NCI-H2227 treated with DMSO at 0.1 percent for 48 hours (cell line): ENCODE measurements at regions not wholly inside any gene's neighbourhood (a gene's known extent, or its start where the extent isn't known, plus 50 kb on each side); places are given as distances from the start of the nearest gene placed in this dataset.

ENCODE experiments used
- DNase-seq: peaks from one replicate; lab custom pipeline; 2025; lab: John Stamatoyannopoulos, UW

DNA sequence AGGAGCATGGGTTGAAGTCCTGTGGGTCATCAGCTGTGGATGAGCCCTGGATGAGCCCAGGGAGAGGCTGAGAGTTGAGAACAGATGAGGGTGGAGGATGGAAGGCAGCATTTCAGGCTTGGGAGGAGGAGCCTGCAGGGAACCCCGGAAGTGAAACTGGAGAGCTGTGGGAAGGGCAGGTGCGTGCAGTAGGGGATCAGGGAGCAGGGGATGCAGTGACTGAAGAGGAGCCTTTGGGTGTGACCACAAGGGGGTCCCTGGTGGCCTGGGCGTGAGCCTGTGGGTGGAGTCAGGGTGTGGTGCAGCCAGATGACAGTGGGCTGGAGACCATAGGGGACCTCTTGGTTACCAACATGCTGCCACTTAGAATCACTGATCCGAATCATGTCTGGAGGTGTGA is 115.5 kb downstream of the PAPOLA start:
- DNase-seq = no peak

DNA sequence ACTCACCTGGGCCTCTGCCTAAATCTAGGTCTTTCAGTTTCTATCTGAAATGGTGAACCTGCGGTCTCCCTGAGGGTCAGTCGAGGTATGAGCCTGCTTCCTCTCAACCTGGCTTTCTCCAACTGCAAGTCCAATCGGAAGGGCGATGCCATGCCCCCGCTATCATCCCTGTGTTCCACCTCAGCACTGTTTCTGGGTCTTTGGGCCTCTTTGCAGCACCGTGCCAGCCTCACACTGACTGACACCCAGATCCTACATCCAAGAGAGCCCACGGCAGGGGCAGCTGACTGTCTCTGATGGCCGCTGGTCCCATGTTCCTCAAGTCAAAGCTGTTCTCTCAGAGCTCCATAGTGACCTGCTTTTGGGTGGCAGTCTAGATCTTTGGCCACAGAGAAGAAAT is 120.7 kb downstream of the PAPOLA start:
- no peak for DNase-seq

DNA sequence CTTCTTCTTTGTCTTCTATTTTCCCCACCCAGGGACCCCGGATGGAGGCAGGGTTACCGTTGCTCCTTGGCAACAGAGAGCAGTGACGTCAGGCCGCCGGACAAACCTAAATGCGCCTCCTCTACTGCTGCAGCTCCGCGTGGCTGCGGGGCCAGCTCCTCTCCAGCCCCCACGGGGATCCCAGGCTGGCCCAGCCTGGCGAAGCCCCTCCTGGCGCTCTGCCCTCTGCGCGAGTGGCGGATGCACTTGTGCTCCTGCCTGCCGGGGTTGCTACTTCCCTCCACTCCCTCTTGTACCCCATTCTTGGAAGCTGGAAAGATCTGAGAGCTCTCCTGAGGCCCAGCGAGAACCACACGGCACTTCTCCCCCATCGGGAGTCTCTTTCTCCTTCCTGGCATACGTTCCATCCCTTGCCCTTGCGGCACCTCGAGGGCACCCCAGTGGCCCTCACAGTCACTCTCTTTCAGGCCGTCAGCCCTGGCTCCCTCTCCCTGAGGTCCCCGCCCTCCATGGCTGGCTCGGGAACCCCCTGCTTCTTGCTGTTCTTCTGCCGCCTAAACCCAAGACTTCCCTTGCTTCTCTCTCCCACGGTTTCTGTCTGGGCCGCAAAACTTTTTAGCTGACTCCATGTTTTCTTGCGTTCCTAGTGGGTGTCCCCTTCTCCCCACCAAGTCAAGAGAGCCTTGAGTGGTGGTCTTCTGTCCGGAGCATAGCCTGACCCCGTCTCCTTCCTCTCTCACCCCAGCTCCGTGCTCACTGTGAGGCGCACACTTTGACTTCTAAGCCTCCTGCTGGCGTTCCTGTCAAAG is 121.7 kb downstream of the PAPOLA start:
- DNase-seq = no peak

DNA sequence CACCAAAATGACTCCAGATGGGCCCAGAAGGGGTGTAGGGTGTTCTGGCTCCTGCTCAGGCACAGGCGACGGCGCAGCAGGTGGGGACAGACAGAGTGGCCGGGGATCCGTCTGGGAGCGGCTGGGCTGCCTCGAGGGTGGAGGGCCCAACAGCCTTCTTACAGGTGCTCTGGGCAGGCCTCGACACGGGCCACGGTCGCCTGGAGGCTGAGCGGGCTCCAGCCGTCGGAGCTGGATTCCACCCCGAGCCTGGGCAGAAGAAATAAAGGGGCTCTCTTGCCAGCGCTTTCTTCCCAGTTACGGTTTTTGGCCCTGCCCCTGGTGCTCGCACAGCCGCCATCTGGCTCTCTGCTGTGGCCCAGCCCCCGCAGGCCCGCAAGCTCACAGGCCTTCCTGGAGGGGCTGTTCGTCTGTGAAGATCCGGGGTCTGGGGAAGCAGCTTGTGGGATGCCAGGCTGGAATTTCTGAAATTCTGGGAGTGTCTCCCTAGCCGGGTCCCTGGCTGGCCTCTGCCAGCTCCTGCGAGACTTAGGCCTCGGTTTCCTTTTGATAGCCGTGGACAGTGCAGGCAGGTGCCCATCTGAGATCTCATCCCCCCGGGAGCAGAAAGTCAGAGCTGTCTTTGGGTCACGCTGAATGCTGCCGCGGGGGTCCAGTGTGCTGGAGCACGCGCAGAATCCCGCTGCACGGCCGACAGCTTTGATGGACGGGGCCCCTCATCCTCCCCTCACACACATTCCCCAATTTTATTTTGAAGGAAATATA is 122.7 kb downstream of the PAPOLA start:
- DNase-seq = no peak

DNA sequence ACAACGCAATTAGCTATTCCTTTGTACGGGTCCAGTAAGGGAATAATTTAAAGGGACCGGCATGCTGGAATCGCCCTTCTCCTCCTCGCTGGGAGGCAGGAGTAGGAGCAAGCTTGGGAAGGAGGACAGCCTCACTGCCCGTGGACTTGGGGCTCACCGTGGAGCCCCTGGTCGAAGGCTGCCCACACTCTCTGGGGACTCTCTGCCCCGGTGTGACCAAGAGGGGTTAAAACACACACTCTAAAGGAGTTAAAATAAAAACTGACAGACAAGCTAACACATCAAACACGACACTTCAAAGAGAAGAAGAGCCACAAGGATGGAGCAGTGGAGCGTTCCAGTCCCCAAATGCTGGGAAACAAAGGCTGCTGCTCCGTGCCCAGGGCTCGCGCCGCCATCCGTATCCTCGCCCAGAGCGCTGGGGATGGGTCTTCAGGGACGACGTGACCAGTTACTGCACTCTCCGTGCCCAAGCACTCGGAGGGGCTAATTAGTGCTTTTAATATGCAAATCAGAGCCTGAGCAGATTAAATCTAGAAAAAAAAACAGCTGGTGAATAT is 123.3 kb downstream of the PAPOLA start:
- no peak for DNase-seq

DNA sequence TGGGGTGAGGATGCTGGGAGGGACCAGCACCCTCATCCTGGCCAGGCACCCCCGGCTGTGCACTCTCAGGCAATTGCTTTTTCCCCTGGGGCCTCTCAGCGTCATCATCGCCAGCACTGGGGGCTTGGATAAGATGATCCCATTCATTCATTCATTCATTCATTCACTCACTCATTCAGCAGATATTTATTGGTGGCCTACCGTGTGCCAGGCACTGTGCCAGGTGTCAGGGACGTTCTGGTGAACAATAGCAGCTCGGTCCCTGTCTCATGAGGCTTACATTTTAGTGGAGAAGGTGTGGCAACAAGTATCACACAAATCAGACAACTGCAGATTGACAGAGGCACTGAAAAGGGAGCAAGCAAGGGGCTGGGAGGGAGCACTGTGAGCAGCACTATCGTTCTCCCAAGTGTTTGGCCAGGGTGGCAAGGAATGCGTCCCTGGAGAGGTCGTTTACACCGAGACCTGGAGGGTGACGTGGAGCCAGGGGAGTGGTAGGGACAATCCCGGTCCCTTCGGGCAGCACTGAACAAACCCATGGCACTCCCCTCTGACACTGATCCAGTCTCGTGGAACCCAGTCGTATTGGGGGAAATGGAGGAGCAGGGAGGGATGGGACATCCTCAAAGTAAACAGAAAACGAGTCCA is 124.1 kb downstream of the PAPOLA start:
- DNase-seq = no peak

DNA sequence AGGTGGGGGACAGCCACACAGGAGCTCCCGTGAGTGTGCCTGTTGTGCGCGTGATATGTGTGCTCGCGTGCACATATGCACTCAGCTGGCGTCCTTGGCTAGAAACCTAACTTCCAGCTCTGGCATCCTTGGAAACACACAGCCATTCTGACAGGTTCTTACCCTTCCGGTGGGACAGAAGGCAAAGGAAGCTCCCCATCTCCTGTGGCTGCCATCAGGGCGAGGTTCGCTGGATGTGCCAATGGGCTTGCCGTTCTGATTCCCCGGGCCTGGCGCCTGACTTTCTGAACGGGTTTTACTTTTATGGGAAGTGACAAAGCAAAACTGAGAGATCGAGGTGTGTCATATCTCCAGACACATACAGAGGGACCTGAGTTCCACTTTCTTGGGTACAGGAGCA is 124.7 kb downstream of the PAPOLA start:
- no peak for DNase-seq

DNA sequence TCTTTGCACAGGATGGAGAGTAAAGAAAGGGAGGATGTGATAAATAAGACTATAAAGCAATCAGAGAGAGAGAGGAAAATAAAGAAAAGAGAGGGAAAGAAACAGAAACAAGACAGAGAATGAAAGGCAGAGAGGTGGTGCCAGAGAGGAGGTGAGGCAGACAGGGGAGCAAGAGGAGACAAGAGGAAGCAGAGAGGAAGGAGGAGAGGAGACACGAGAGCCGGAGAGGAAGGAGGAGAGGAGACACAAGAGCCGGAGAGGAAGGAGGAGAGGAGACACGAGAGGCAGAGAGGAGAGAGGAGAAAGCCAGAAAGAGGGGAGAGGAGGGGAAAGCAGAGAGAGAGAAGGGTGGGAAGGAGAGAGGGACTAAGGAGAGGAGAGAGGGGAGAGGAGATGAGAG is 125.2 kb downstream of the PAPOLA start:
- DNase-seq = no peak

DNA sequence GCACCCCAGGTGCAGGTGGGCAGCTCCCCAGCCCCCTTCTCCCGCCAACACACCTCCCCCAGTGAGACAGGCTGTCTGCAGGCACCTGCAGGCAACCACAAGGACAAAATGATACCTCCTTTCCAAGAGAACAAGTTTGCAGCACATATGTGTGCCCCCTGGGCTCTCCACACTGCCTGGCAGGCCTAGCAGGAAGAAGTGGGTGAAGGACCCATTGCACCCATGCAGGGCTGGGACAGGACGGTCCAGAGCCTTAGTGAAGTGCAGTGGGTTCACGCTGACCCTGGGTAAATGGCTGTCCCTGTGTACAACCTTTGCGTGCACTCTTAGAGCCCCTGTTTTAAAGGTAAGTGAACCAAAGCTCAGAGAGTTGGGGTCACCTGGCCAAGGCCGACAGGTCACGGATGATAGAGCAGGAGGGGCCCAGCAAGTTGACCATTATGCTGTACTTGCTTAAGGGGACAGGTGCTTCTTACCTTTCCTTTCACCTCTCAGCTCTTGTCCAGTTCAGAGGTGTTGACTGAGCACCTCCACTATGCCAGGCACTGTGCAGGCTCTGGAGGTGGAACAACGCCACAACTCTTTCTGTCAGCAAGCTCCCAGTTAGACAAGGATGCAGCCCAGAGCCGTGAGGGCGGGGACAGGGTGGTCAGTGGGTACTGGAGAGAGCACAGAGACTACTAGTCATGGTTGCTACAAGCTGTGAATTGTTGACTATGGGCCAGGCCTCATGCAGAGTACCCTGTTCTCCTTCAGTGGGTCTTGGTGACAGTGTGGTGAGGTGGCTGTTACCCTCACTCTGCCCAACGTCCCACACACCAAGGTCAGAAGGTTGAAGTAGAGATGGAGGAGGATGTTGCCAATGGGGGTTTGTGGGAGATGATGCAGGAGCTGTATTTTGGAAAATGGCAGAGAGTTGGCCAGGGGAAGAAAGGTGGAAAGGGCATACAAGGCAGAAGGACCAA is 125.9 kb downstream of the PAPOLA start:
- no peak for DNase-seq

DNA sequence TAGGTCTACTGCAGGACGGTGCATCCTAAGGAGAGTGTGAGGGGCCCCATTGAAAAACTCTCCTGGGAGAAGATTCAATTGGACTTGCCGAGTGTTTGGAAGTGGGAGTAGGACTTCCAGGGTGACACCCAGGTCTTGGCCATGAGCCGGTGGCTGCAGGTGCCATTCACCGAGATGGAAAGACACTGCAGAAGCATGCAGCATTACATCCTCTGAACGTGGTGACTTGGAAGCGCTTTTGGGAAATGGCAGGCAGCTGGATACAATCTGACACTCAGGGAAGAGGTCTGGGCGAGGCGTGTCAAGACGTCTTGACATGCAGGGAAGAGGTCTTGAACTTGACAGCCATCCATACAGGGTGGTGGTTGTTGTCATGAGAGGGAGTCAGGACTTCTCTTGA is 126.9 kb downstream of the PAPOLA start:
- DNase-seq = no peak

DNA sequence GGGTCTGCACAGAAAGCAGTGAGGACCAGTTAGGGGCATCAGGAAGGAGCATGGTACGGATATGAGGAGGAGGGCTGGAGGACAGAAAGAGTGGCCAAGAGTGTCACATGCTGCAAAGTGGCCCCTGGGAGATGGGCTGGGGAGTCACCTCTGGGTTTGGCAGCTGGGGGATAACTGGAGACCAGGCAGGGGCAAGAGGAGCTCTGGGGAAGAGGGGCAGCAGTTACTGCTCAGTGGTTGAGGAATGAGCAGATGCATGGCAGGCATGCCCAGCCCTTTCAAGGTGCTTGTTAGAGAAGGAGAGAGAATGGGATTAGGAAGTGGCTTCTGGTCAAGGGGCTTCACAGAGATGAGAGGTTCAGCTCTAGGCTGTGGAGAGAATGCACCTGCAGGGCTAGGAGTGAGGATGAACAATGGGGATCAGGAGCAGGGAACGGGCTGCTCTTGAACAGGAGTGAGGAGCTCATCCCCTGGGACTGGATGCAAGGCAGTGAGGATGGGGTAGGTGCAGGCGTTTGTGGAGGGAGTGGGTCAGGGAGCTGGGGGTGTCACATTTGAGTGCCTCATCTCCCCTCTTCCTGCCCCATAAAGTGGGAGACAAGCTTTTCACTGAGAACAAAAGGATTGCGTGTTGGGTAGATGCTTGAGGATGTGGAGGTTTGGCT is 127.5 kb downstream of the PAPOLA start:
- no peak for DNase-seq

DNA sequence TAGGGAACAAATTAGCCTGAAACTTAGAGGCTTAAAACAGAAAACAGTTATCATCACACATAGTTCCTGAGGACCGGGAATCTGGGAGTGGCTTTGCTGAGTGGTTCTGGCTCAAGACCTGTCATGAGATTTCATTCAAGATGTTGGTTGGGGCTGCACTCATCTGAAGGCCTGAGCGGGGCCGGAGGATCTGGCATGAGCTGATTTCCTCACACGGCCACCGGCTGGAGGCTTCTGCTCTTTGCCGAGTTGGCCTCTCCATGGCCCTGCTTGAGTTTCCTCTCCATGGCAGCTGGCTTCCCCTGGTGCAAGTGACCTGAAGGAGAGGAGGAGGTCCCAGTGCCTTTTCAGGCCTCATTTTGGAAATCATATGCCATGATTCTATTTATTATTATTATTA is 128.1 kb downstream of the PAPOLA start:
- DNase-seq = no peak

DNA sequence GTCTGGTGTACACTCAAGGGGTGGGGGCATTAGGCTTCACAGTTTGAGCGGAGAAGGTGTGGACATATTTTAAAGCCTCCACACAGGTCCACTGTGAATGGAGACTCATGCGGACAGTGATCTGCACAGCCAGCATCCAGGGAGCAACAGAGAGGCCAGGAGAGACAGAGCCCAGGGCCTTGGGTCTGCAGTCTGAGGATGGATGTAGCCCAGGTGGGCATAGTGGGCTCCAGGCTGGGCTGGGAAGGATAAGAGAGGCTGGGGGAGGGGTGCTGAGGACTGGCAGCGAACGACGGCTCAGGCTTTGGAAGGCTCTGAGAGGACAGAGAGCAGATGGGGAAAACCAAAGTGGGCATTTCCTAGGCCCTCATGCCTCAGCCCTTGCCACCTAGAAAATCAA is 128.8 kb downstream of the PAPOLA start:
- no peak for DNase-seq

DNA sequence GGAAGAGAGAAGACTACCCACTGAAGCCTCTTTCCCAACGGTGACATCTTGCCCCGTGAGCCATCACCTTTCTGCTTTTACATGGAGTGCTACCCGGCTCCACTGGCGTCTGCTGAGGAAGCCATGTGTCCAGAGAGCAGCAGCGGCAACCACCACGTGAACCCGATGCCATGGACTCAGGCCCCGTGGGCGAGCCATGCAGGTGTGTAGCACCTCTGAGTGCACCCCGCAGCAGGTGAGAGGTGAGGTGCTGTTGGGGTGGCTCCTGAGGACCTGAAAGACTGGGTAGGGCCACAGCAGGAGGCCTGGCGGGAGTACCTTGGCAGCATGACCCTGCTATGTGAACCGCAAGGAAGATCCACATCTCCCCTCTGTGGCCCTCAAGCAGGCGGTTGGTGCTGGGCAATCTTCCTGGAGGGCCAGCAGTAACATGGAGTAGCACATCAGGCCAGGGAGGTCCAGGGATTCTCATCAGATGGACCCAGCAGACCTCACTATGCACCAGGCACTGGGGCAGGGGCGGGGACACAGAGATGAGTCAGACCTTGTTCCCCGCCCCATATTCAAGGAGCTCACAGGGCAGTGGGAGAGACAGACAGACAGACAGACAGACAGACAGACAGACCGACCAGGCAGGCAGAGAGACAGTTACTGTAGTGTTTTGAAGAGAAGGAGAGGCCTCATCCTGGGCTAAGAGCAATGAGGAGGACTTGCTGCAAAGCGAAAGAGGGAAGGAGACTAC is 129.6 kb downstream of the PAPOLA start:
- no peak for DNase-seq

DNA sequence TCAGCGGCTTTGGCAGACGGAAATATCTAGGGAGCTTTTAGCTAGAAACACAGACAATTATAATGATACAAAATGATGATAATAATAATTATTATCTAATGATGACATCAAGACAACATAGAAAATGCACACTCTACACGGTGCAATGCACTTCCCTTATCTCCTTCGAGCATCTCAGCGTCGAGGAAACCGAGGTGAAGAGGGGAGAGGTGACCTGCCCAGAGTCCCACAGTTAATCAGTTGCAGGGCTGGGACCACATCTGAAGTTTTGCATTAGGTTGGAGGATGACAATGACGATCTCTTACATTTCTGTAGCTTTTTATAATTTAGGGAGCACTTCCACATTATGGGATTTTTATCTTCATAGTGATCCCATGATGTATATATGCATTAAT is 130.2 kb downstream of the PAPOLA start:
- DNase-seq = no peak

DNA sequence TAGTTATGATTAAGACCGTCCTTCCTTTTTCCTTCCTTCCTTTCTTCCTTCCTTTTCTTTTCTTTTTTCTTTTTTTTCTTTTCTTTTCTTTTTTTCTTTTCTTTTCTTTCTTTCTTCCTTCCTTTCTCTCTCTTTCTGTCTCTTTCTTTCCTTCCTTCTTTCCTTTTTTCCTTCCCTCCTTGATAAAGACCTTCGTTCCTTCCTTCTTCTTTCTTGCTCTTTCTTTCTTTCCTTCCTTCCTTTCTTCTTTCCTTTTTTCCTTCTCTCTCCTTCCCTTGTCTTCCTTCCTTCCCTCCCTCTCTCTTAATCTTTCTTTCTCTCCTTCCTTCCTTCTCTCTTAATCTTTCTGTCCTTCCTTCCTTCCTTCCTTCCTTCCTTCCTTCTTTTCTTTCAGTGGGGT is 130.9 kb downstream of the PAPOLA start:
- DNase-seq = no peak

DNA sequence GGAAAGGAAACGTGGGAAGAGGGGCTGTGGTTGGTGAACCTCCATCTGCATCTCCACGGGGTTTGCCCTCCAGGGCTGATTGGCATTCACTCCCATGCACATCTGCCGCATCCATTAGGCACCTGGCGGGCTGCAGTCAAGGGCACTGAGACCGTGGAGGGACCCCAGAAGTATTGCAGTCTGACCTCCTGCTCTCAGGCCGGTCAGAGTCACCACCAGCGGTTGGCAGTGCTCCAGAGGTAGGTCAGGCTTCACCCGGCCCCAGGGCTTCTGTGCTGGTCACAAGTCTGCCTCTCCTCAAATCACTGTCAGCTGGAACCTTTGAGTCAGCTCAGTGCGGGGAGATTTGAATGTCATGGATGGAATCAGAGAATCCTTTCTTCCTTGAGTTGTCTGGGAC is 132.3 kb downstream of the PAPOLA start:
- DNase-seq = no peak

DNA sequence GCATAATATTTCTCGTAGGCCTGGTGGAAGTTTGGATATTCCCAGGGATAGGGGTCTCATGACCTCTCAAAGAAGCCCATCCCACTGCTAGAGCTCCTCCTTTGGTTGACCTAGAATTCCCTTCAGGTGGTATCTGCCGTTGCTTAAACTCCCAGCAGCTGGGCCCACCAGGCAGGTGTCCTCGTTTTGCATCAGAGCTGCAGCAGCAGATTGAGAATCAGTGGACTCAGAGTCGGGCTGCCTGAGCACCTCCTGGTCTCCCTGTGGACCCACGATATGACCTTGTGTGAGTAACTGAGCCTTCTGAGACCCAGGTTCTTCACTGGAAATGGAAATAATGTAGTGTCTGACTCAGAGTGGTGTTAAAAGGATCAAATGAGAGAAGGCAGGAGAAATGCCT is 132.7 kb downstream of the PAPOLA start:
- no peak for DNase-seq

DNA sequence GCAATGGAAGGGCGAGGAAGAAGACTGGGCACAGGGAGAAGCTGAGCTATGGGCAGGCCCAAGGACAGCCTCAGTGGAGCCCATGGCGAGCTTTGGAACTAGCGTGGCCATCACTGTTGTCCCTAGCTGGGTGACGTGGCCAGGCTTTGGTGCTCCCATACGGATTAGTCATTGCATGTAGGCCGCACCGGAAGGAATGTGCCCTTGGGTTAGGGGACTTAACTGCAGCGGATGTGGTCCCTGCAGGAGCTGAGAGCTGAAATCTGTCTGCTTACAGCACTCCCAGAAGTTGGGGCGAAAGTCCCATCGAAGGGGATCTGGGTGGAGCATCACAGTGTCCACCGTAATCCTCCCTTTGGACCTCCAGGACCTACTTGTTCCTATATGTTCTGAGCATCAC is 133.7 kb downstream of the PAPOLA start:
- no peak for DNase-seq

DNA sequence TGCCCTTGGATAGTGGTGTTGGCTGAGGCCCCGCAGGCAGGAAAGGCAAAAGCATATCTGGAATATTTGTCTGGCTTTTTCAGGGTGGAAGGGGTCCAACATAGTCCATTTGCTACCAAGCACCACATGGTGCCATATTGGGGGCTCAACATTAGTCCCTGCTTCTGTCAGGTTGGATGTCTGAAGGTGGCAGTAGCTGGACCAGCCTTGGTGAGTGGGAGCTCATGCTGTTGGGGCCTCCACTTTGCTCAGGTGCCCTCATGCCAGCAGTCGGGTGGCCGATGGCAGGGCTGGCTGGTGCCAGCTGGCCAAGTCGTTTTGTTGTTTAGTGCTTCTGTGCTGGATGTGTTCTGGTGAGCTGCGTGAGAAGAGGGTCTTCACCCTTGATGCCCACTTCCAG is 135.3 kb downstream of the PAPOLA start:
- DNase-seq = no peak
